GM13977 (cell line): ENCODE measurements at regions not wholly inside any gene's neighbourhood (a gene's known extent, or its start where the extent isn't known, plus 50 kb on each side); places are given as distances from the start of the nearest gene placed in this dataset.
"Not testable (repeated sequence)": the region's sequence is repeated elsewhere in the genome, so short reads cannot be mapped to it uniquely, and the experiment has no call there.

Experiments
- DNase-seq: peaks from one replicate; pipeline ENCODE4 v3.0.0; 2012; ENCODE audit warnings: low spot score
- in situ Hi-C: fragments of 300-500 bp; cut with MboI; formaldehyde crosslinking; loops from one replicate; pipeline ENCODE4 v1.12.0; 2022; ENCODE audit warnings: low sequenced_read_pairs, low pct_unique_long_range_greater_than_20kb, mixed read lengths, inconsistent platforms; ENCODE audit not compliant: unreplicated experiment
- TF ChIP-seq, protein P1 (sequence below): IDR thresholded peaks from 2 replicates; pipeline ENCODE4 v1.5.1; 2012; ENCODE audit warnings: mild to moderate bottlenecking, control low read depth; ENCODE audit not compliant: insufficient read depth; ENCODE audit errors: extremely low read depth, missing control alignments

DNA sequence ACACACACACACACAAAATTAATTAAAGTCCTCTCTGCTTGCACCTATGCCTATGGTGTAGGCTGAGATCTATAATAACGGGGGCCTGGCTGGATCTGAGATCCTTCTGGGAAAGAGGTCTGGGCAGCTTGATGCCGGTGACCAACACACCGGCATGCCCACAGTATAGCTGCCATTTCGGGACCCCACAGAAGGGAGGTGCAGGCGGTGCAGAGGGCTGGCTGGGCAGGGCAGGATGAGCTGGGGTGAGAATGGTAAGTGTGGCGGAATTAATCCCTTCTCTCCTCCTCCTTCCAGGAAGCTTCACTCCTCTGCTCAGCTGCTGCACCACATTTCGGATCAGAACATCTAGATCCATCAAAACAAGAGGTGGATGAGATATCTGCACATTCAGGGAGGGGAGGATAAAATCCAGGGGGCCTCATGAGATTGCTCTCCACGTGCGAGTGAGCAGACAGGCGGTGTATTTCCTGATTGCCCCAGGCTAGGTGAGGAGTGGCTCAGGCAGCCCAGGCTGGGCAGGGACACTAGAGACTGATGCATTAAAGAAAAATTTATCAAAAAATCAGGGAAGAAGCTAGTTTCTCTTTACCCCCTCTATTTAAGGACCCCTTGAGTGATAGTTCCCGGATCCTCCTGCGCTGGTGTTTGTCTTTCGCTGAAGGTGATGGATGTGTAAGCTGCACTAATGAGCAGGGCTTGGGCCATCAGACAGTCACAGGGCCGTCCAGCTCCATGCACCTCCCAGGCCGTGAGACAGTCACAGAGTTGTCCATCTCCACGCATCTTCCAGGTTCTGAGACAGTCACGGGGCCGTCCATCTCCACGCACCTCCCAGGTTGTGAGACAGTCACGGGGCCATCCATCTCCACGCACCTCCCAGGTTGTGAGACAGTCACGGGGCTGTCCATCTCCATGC lies 449.9 kb downstream of the PTPRU start:
- in situ Hi-C loops: no loop called here
- no peak for DNase-seq
- TF ChIP-seq, protein P1, sequence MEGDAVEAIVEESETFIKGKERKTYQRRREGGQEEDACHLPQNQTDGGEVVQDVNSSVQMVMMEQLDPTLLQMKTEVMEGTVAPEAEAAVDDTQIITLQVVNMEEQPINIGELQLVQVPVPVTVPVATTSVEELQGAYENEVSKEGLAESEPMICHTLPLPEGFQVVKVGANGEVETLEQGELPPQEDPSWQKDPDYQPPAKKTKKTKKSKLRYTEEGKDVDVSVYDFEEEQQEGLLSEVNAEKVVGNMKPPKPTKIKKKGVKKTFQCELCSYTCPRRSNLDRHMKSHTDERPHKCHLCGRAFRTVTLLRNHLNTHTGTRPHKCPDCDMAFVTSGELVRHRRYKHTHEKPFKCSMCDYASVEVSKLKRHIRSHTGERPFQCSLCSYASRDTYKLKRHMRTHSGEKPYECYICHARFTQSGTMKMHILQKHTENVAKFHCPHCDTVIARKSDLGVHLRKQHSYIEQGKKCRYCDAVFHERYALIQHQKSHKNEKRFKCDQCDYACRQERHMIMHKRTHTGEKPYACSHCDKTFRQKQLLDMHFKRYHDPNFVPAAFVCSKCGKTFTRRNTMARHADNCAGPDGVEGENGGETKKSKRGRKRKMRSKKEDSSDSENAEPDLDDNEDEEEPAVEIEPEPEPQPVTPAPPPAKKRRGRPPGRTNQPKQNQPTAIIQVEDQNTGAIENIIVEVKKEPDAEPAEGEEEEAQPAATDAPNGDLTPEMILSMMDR: no peak

DNA sequence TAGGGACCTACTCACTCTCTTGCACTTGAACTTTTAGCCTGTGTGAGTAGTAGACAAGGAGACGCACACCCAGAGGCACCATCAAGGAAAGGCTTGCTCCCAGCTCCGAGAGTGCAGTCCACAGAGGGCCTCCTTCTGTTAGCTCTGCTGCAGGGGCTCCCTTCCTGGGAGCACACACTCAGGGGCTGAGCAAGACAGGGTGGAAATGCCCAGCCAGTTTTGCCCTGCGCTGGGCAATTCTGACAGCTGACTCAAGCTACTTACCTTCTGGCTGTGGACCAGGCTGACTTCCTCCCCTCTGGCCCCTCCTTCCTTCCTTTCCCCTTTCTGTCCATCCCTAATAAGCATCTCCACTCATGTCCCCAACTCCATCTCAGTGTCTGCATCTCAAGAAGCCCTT lies 449.1 kb downstream of the PTPRU start:
- in situ Hi-C loops: no loop called here
- TF ChIP-seq, protein P1: no peak

DNA sequence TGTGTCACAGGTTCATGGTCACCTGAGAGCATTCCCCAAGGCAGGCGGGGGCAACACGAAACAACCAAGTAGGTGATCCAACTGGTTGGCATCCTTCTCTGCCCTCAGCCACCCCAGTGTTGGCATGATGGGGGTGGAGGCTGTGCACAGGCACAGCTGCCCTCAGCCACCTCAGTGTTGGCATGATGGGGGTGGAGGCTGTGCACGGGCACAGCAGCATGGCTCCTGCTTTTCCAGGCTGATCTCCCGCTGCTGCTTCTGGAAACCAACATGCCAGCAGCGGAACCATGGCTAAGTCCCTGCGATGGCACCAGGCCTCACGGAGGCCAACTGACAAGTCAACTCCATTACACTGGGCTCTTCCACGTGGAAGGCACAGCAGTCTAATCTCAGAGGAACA lies 447.8 kb downstream of the PTPRU start:
- DNase-seq: no peak
- TF ChIP-seq, protein P1: no peak
- in situ Hi-C loops: no loop called here

More for the DNA sequence above, 449.1 kb downstream of the PTPRU start:
- no peak for DNase-seq

DNA sequence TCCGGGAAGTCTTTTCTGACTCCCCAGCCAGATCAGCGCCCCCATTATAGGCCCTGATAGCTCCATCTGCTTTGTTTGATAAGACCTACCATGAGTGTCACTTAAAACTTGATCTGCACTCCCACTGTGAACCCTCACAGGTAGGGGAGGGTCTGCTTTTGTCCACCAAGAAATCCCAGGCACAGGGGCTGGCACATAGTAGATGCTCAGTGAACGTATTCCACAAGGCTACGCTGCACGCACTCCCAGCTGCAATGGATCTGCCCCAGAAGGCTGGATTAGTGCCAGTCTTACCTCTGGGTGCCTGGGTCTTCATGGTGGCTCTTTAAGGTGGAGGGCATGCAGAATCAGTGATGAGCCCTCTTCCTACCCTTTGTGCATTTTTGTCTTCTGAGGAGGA lies 447.1 kb downstream of the PTPRU start:
- in situ Hi-C loops: no loop called here
- DNase-seq: no peak
- TF ChIP-seq, protein P1: no peak

DNA sequence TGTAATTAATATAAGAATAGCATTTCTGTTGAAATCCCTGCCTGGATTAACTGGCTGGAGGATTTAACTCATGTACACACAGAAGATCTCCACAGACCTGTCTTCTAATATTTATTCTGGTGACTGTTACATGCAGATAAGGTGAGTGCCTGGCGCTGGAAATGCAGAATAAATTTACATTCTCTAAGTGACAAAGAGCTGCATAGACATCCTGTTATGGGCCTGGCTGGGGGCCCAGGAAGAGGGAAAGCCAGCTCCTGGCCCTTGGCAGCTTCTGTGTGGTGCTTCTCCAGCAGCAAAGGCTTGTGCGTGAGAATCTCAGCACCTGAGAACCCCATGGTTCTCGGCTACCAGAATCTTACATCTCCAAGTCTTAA lies 446.6 kb downstream of the PTPRU start:
- DNase-seq: no peak
- in situ Hi-C loops: no loop called here
- TF ChIP-seq, protein P1: no peak

DNA sequence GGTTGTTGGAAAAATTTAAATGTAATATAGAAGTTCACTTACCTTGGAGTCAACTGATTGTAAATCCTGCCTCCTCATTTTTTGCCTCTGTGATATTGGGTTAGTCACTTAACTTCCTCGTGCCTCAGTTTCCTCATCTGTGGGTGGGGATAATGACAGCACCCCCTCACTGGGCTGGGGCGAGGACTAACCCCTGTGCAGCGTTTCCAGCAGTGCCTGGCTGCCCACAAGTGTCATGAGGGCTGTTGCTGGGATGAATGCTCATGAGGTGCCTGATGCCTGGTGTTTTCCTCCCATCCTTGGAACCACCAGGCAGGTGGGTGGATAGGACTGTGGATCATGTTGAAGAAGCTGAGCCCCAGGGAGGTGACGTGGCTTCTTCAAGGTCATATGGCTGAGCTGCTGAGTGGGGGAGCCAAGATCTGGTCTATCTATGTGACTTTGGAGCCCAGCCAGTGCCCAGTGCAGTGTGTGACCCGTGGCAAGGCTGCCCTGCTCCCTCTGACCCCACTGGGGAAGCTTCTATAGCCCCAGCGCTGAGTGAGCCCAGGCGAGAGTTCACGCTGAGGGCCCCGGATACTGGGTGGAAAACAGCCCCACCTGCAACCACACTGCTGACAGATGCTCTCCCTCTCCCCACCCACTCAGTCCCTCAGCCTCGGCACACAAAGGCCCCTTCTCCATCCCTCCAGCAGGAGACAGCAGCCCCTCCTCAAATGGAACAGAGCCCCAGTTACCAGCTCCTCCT lies 446.0 kb downstream of the PTPRU start:
- TF ChIP-seq, protein P1: no peak
- no peak for DNase-seq
- in situ Hi-C loops: no loop called here

DNA sequence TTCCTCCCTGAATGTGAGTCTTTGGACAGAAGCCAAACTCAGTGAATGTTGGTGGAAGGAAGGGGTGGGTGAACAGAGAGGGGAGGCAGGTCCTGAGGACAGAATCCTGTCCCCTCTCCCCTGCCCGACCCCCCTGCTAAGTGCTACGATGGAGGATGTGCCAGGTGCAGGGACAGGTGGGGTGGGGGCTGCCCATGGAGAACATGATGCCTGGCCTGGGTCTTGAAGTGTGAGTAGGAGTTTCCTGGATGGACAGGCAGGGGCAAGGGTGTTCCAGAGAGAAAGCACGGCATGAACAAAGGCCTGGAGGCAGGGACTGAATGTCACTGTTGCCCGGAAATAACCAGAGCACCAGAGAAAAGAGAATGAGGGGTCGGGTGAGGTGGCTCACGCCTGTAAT lies 445.1 kb downstream of the PTPRU start:
- DNase-seq, in situ Hi-C loops: not testable (repeated sequence)
